ENCODE measurements at regions not wholly inside any gene's neighbourhood (a gene's known extent, or its start where the extent isn't known, plus 50 kb on each side); places are given as distances from the start of the nearest gene placed in this dataset.
"Not testable (repeated sequence)": the region's sequence is repeated elsewhere in the genome, so short reads cannot be mapped to it uniquely, and the experiment has no call there.

- Mint-ChIP-seq H3K4me3 (no peak overlapping the region), H3K9me3 (peaks cover 20% of the 10 kb centered on the region), H3K27me3 (no peaks in the 10 kb centered on the region), H3K4me1 (no peaks in the 10 kb centered on the region), H3K27ac (no peak overlapping the region), H3K36me3 (ENCODE audit: low read depth) (no peaks in the 10 kb centered on the region)
- ATAC-seq, result no peak
- DNase-seq, result no peak
Observed at GRCh38 chr2:150279686-150280085, 207.8 kb downstream of the RND3 start.

- H3K4me3 Mint-ChIP-seq, result no peak overlapping the region
- H3K4me1 Mint-ChIP-seq, result no peaks in the 10 kb centered on the region
Observed at GRCh38 chr2:150276737-150277136, 210.7 kb downstream of the RND3 start.

GRCh38 chr2:150274108-150274507 lies 213.4 kb downstream of the RND3 start:
- no peak for DNase-seq
- Mint-ChIP-seq H3K9me3 (peaks cover 12% of the 10 kb centered on the region), H3K27me3 (no peaks in the 10 kb centered on the region), H3K4me3 (no peak overlapping the region), H3K4me1 (no peaks in the 10 kb centered on the region), H3K27ac (no peak overlapping the region), H3K36me3 (ENCODE audit: low read depth) (no peaks in the 10 kb centered on the region)
- ATAC-seq, result no peak

More at GRCh38 chr2:150276737-150277136, 210.7 kb downstream of the RND3 start:
- H3K9me3 Mint-ChIP-seq, result peaks cover 16% of the 10 kb centered on the region
- H3K27ac Mint-ChIP-seq, result no peak overlapping the region
- DNase-seq, result no peak
- H3K27me3 Mint-ChIP-seq, result no peaks in the 10 kb centered on the region
- no peak for ATAC-seq
- H3K36me3 Mint-ChIP-seq (ENCODE audit: low read depth), result no peaks in the 10 kb centered on the region

DNA sequence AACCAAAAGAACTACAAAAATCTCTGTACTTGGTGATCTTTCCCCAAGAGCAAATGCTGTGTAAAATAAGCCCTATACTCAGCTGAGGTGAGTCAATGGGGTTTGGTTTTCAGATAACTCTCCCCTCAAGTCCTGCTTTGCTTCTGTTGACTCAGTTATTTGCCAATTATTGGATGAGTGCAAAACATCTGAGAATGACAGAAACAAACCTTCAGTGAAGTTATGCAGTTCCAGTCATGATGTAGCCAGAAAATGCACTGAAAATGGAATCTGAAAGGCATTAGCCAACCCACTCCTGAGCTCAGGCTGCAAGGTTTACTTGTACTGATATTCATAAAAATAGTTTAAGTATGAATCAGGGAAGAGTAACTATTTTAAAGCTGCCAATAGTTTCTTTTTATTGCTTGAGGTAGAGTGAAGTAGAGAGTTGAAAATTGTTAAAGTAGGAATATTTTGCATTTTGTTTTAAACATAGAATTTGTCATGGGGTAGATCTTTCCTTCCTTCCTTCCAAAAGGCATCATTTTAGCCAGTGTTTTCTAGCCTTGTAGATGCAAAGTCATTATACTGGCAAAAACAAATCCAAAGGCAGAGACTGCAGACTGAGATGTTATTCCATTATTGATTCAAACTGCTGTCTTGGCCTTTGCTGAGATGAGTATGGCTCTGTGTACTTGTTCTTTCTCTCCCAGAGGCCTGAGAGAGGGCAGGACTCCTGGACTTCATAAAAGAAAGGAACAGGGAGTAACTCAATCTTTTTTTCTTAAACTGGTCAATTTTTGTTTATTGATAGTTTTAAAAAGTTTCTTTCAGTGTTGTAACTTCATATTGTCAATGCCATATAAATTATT lies 215.3 kb downstream of the RND3 start:
- no peak for DNase-seq
- H3K27ac Mint-ChIP-seq, result no peak overlapping the region
- no peaks in the 10 kb centered on the region for H3K4me1 Mint-ChIP-seq
- no peaks in the 10 kb centered on the region for H3K36me3 Mint-ChIP-seq (ENCODE audit: low read depth)
- ATAC-seq, result no peak
- no peak overlapping the region for H3K4me3 Mint-ChIP-seq
- H3K27me3 Mint-ChIP-seq, result no peaks in the 10 kb centered on the region
- H3K9me3 Mint-ChIP-seq, result peaks cover 8% of the 10 kb centered on the region

- Mint-ChIP-seq H3K27me3 (no peaks in the 10 kb centered on the region), H3K4me3 (no peak overlapping the region), H3K9me3 (peaks cover 3% of the 10 kb centered on the region), H3K27ac (no peak overlapping the region), H3K4me1 (no peaks in the 10 kb centered on the region), H3K36me3 (ENCODE audit: low read depth) (no peaks in the 10 kb centered on the region)
- ATAC-seq (no peak), DNase-seq (no peak)
Observed at GRCh38 chr2:150267651-150268415, 219.6 kb downstream of the RND3 start.

DNA sequence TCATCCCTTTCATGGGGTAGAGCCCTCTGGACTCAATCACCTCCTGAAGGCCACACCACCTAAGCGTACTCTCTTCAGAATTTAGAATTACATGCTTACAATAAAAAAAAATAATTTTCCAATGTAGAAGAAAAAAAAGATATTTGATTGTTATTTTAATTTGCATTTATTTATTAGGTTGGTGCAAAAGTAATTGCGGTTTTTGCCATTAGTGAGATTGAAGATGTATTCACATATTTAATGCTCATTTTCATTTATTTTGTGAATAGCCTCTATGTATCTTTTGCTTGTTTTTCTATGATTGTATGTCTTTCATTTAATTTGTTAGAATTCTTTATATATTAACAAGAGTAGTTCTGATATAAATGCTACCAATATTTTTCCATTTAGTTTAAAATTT lies 220.5 kb downstream of the RND3 start:
- no peaks in the 10 kb centered on the region for H3K36me3 Mint-ChIP-seq (ENCODE audit: low read depth)
- ATAC-seq (no peak), DNase-seq (no peak)
- no peak overlapping the region for H3K27ac Mint-ChIP-seq
- no peak overlapping the region for H3K4me3 Mint-ChIP-seq
- H3K9me3 Mint-ChIP-seq, result peaks cover 7% of the 10 kb centered on the region
- H3K27me3 Mint-ChIP-seq, result no peaks in the 10 kb centered on the region
- no peaks in the 10 kb centered on the region for H3K4me1 Mint-ChIP-seq

- H3K4me1 Mint-ChIP-seq, result no peaks in the 10 kb centered on the region
- DNase-seq (no peak), ATAC-seq (no peak)
- H3K9me3 Mint-ChIP-seq, result peaks cover 14% of the 10 kb centered on the region
- H3K27ac Mint-ChIP-seq, result no peak overlapping the region
- no peaks in the 10 kb centered on the region for H3K36me3 Mint-ChIP-seq (ENCODE audit: low read depth)
- H3K4me3 Mint-ChIP-seq, result no peak overlapping the region
- H3K27me3 Mint-ChIP-seq, result no peaks in the 10 kb centered on the region
Observed at GRCh38 chr2:150264442-150264841, 223.0 kb downstream of the RND3 start.

- no peaks in the 10 kb centered on the region for H3K4me1 Mint-ChIP-seq
- no peaks in the 10 kb centered on the region for H3K27me3 Mint-ChIP-seq
- H3K4me3 Mint-ChIP-seq, result no peak overlapping the region
- peaks cover 14% of the 10 kb centered on the region for H3K9me3 Mint-ChIP-seq
- DNase-seq (no peak), ATAC-seq (no peak)
- no peaks in the 10 kb centered on the region for H3K36me3 Mint-ChIP-seq (ENCODE audit: low read depth)
- no peak overlapping the region for H3K27ac Mint-ChIP-seq
Observed at GRCh38 chr2:150261691-150262090, 225.8 kb downstream of the RND3 start.

DNA sequence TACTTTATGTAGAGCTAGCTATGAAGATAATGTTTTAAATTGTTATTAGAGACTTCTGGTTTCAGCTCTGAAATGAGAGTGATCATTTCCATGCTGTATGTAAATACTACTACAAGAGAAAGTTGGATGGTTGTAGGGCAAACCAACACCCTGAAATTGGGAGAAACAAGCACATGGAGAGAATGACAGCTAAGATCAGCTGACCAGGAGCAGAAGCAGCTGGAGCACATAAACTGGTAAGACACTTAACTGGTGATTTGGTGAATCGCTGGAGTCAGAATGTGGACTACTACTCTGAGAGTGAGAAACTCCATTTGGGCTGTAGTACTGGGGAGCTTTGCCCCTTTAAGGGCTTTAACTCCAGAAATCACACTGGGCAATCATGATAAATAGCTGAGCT lies 226.8 kb downstream of the RND3 start:
- ATAC-seq (no peak), DNase-seq (no peak)
- H3K27me3 Mint-ChIP-seq, result no peaks in the 10 kb centered on the region
- peaks cover 14% of the 10 kb centered on the region for H3K9me3 Mint-ChIP-seq
- no peaks in the 10 kb centered on the region for H3K36me3 Mint-ChIP-seq (ENCODE audit: low read depth)
- no peaks in the 10 kb centered on the region for H3K4me1 Mint-ChIP-seq
- H3K27ac Mint-ChIP-seq, result no peak overlapping the region
- no peak overlapping the region for H3K4me3 Mint-ChIP-seq

DNA sequence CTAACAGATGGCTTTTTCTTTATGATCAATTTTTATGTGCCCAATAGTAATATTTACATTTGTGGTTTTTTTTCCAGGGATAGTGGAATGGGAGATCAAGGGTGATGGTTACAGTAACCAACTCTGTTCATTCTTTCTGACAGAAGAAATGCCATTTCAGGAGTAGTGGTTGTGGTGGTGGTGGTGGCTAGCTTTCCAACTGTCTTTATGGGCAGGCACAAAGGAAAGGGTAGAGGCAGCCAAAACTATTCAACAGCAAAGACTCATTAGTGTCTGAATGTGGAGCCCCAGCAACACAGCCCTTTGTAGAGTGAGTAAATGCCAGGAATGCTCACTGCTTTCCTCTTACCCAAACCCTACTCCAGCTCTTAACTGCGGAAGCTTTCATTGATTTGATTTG lies 227.7 kb downstream of the RND3 start:
- ATAC-seq (no peak), DNase-seq (no peak)
- Mint-ChIP-seq H3K27me3 (no peaks in the 10 kb centered on the region), H3K36me3 (ENCODE audit: low read depth) (no peaks in the 10 kb centered on the region), H3K9me3 (peaks cover 14% of the 10 kb centered on the region), H3K4me1 (no peaks in the 10 kb centered on the region), H3K4me3 (no peak overlapping the region), H3K27ac (no peak overlapping the region)

DNA sequence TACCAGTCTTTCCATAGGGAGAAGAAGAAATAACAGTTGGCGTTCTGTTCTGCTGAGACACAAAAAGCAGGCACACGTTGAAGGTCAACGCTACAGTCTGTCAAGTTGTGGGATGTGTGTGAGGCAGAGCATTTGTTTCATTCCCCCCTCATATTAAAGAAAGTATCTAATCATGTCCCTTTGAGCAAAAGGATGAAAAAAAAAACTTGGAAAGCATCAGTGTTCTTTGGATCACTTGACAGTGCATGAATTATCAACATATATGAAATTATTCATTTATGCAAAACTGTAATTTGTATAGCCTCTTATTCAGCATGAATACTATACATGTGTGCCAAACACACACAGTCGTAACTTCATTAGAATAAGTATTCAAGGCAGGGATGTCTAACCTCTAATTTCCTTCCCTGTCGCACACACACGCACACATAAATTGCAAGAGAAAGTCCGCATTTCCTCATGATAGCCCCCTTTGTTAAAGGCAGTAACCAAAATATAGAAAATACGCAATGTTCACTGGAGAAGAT lies 228.6 kb downstream of the RND3 start:
- no peak for ATAC-seq
- H3K4me1 Mint-ChIP-seq, result no peaks in the 10 kb centered on the region
- DNase-seq, result no peak
- H3K4me3 Mint-ChIP-seq, result no peak overlapping the region
- H3K9me3 Mint-ChIP-seq, result peaks cover 12% of the 10 kb centered on the region
- H3K36me3 Mint-ChIP-seq (ENCODE audit: low read depth), result no peaks in the 10 kb centered on the region
- H3K27ac Mint-ChIP-seq, result no peak overlapping the region
- H3K27me3 Mint-ChIP-seq, result no peaks in the 10 kb centered on the region

DNA sequence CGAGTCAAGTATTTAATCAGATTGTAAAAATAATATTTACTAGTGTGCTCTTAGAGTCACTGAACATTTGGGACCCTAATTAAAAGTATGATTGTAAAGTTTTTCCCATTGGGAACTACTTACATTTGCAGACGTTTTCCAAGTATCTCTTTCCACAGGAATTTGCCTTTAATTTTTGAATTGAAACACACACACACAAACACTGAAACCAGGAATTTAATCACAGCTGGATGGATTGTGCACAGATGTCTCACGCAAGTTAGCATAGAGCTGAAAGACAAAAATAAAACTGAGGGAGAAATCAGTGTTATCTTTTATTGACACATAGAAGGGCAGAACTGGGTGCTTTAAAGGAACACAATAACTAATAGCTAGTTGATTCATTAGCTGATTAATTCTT lies 230.7 kb downstream of the RND3 start:
- Mint-ChIP-seq H3K36me3 (ENCODE audit: low read depth) (no peaks in the 10 kb centered on the region), H3K27ac (no peak overlapping the region), H3K9me3 (peaks cover 5% of the 10 kb centered on the region), H3K4me3 (no peak overlapping the region), H3K27me3 (no peaks in the 10 kb centered on the region), H3K4me1 (no peaks in the 10 kb centered on the region)
- ATAC-seq (no peak), DNase-seq (no peak)

- Mint-ChIP-seq H3K4me1 (no peaks in the 10 kb centered on the region), H3K27me3 (no peaks in the 10 kb centered on the region), H3K4me3 (no peak overlapping the region), H3K36me3 (ENCODE audit: low read depth) (no peaks in the 10 kb centered on the region), H3K9me3 (no peaks in the 10 kb centered on the region), H3K27ac (no peak overlapping the region)
- DNase-seq (no peak), ATAC-seq (no peak)
Observed at GRCh38 chr2:150255528-150255927, 231.9 kb downstream of the RND3 start.

DNA sequence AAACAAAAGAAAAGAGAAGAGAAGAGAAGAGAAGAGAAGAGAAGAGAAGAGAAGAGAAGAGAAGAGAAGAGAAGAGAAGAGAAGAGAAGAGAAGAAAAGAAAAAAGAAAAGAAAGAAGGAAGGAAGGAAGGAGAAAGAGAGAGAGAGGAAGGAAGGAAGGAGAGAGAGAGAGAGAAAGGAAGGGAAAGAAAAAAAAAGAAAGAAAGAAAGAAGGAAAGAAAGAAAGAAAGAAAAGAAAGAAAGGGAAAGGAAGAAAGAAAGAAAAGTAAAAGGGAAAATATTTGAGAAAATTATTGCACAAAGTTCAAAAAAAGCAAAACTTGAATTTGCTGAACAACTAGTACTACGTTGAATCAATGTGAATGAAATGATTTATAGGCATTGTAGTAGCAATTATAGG lies 237.7 kb downstream of the RND3 start:
- H3K27me3 Mint-ChIP-seq; ATAC-seq; H3K4me1 Mint-ChIP-seq; H3K27ac Mint-ChIP-seq; H3K4me3 Mint-ChIP-seq; H3K9me3 Mint-ChIP-seq; H3K36me3 Mint-ChIP-seq (ENCODE audit: low read depth); DNase-seq: not testable (repeated sequence)

GRCh38 chr2:150247481-150247880 lies 240.0 kb downstream of the RND3 start:
- no peak for ATAC-seq
- no peak overlapping the region for H3K4me3 Mint-ChIP-seq
- no peaks in the 10 kb centered on the region for H3K27me3 Mint-ChIP-seq
- H3K36me3 Mint-ChIP-seq (ENCODE audit: low read depth), result no peaks in the 10 kb centered on the region
- DNase-seq, result no peak
- H3K9me3 Mint-ChIP-seq, result no peaks in the 10 kb centered on the region
- H3K27ac Mint-ChIP-seq, result no peak overlapping the region
- H3K4me1 Mint-ChIP-seq, result no peaks in the 10 kb centered on the region
